IMR-90 (cell line): ENCODE measurements at regions not wholly inside any gene's neighbourhood (a gene's known extent, or its start where the extent isn't known, plus 50 kb on each side); places are given as distances from the start of the nearest gene placed in this dataset.

Source experiments
- CEBPB ChIP-seq: IDR thresholded peaks from 2 replicates; pipeline ENCODE4 v1.6.1; 2012; ENCODE audit warnings: low read depth, low read length, improper control_type of control experiment
- FOS ChIP-seq: fragments of 150-350 bp; IDR thresholded peaks from 2 replicates; pipeline ENCODE4 v1.6.1; 2016; ENCODE audit warnings: low read depth, low read length
- NFE2L2 ChIP-seq: fragments of 150-350 bp; IDR thresholded peaks from 2 replicates; pipeline ENCODE4 v1.6.1; 2016; ENCODE audit warnings: low read depth, mild to moderate bottlenecking, low read length
- POLR2A ChIP-seq: IDR thresholded peaks from 2 replicates; pipeline ENCODE4 v1.6.1; 2012; ENCODE audit warnings: mild to moderate bottlenecking, low read depth, low read length
- RAD21 ChIP-seq: IDR thresholded peaks from 2 replicates; pipeline ENCODE4 v1.6.1; 2012; ENCODE audit warnings: low read length, improper control_type of control experiment
- RFX5 ChIP-seq: IDR thresholded peaks from 2 replicates; pipeline ENCODE4 v1.8.0; 2012; ENCODE audit warnings: low read depth, mild to moderate bottlenecking, low read length, moderate library complexity
- TF ChIP-seq, protein P1 (sequence below): conservative IDR thresholded peaks from 2 replicates; pipeline ENCODE4 v1.5.1; 2012; ENCODE audit warnings: mild to moderate bottlenecking, low read depth, low read length, improper control_type of control experiment
- TF ChIP-seq, protein P2 (sequence below): fragments of 150-350 bp; IDR thresholded peaks from 2 replicates; pipeline ENCODE4 v1.6.1; 2016; ENCODE audit warnings: low read depth, mild to moderate bottlenecking, low read length, moderate library complexity, borderline replicate concordance

DNA sequence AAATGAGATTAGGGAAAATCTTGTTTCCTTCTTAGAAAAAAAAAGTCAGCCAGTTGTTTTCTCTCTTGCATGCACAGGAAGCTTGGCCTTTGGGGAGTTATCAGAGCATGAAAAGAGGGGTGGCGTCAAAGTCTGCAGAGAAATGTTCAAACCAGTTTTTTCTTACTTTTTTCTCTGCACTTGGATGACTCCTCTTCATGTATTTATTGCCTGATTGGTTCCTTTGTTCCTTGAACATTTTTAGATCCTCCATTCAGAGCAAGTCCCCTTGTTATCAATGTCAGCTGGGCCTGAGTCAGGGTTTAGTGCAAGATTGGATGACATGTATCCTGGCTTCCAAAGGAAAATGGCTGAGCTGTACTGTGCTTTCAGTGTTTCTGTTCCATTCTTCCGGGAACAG lies 392.6 kb upstream of the BRINP1 start:
- TF ChIP-seq, protein P1, sequence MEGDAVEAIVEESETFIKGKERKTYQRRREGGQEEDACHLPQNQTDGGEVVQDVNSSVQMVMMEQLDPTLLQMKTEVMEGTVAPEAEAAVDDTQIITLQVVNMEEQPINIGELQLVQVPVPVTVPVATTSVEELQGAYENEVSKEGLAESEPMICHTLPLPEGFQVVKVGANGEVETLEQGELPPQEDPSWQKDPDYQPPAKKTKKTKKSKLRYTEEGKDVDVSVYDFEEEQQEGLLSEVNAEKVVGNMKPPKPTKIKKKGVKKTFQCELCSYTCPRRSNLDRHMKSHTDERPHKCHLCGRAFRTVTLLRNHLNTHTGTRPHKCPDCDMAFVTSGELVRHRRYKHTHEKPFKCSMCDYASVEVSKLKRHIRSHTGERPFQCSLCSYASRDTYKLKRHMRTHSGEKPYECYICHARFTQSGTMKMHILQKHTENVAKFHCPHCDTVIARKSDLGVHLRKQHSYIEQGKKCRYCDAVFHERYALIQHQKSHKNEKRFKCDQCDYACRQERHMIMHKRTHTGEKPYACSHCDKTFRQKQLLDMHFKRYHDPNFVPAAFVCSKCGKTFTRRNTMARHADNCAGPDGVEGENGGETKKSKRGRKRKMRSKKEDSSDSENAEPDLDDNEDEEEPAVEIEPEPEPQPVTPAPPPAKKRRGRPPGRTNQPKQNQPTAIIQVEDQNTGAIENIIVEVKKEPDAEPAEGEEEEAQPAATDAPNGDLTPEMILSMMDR = no peak
- TF ChIP-seq POLR2A (no peak), RAD21 (no peak), NFE2L2 (no peak), RFX5 (no peak), FOS (no peak), CEBPB (no peak)
- TF ChIP-seq, protein P2, sequence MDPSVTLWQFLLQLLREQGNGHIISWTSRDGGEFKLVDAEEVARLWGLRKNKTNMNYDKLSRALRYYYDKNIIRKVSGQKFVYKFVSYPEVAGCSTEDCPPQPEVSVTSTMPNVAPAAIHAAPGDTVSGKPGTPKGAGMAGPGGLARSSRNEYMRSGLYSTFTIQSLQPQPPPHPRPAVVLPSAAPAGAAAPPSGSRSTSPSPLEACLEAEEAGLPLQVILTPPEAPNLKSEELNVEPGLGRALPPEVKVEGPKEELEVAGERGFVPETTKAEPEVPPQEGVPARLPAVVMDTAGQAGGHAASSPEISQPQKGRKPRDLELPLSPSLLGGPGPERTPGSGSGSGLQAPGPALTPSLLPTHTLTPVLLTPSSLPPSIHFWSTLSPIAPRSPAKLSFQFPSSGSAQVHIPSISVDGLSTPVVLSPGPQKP = no peak
